ENCODE measurements at regions not wholly inside any gene's neighbourhood (a gene's known extent, or its start where the extent isn't known, plus 50 kb on each side); places are given as distances from the start of the nearest gene placed in this dataset.
"Not testable (repeated sequence)": the region's sequence is repeated elsewhere in the genome, so short reads cannot be mapped to it uniquely, and the experiment has no call there.

- DNase-seq (ENCODE audit: low read depth), result no peak
These were observed 175.5 kb downstream of the AKAIN1 start for GRCh38 chr18:5021558-5021957.

GRCh38 chr18:5015213-5015612 is 181.8 kb downstream of the AKAIN1 start:
- no peak for DNase-seq (ENCODE audit: low read depth)

- DNase-seq (ENCODE audit: low read depth), result not testable (repeated sequence)
These were observed 192.8 kb downstream of the AKAIN1 start for GRCh38 chr18:5004031-5004820.

GRCh38 chr18:4994710-4995109 is 202.3 kb downstream of the AKAIN1 start:
- DNase-seq (ENCODE audit: low read depth), result no peak

- DNase-seq (ENCODE audit: low read depth), result no peak
These were observed 209.3 kb downstream of the AKAIN1 start for GRCh38 chr18:4987452-4988405.

GRCh38 chr18:4986677-4987076 is 210.4 kb downstream of the AKAIN1 start:
- DNase-seq (ENCODE audit: low read depth), result no peak

- DNase-seq (ENCODE audit: low read depth), result no peak
These were observed 211.0 kb downstream of the AKAIN1 start for GRCh38 chr18:4986066-4986465.

- no peak for DNase-seq (ENCODE audit: low read depth)
These were observed 235.7 kb downstream of the AKAIN1 start for GRCh38 chr18:4961121-4961909.

GRCh38 chr18:4960578-4960977 is 236.5 kb downstream of the AKAIN1 start:
- no peak for DNase-seq (ENCODE audit: low read depth)

- no peak for DNase-seq (ENCODE audit: low read depth)
These were observed 265.8 kb downstream of the AKAIN1 start for GRCh38 chr18:4931209-4931608.

- no peak for DNase-seq (ENCODE audit: low read depth)
These were observed 275.5 kb downstream of the AKAIN1 start for GRCh38 chr18:4921548-4921947.

GRCh38 chr18:4917509-4917908 is 279.5 kb downstream of the AKAIN1 start:
- not testable (repeated sequence) for DNase-seq (ENCODE audit: low read depth)

GRCh38 chr18:4908328-4908727 is 288.7 kb downstream of the AKAIN1 start:
- no peak for DNase-seq (ENCODE audit: low read depth)

GRCh38 chr18:4906856-4907255 is 290.2 kb downstream of the AKAIN1 start:
- DNase-seq (ENCODE audit: low read depth), result no peak

GRCh38 chr18:4888251-4889040 is 308.6 kb downstream of the AKAIN1 start:
- DNase-seq (ENCODE audit: low read depth), result no peak

GRCh38 chr18:4878480-4878879 is 318.6 kb downstream of the AKAIN1 start:
- no peak for DNase-seq (ENCODE audit: low read depth)

- no peak for DNase-seq (ENCODE audit: low read depth)
These were observed 325.9 kb downstream of the AKAIN1 start for GRCh38 chr18:4871197-4871596.

GRCh38 chr18:4870177-4870773 is 326.8 kb downstream of the AKAIN1 start:
- DNase-seq (ENCODE audit: low read depth), result no peak

- no peak for DNase-seq (ENCODE audit: low read depth)
These were observed 327.9 kb downstream of the AKAIN1 start for GRCh38 chr18:4869155-4869554.

- no peak for DNase-seq (ENCODE audit: low read depth)
These were observed 338.5 kb downstream of the AKAIN1 start for GRCh38 chr18:4858379-4859127.
